ENCODE measurements at regions not wholly inside any gene's neighbourhood (a gene's known extent, or its start where the extent isn't known, plus 50 kb on each side); places are given as distances from the start of the nearest gene placed in this dataset.

DNA sequence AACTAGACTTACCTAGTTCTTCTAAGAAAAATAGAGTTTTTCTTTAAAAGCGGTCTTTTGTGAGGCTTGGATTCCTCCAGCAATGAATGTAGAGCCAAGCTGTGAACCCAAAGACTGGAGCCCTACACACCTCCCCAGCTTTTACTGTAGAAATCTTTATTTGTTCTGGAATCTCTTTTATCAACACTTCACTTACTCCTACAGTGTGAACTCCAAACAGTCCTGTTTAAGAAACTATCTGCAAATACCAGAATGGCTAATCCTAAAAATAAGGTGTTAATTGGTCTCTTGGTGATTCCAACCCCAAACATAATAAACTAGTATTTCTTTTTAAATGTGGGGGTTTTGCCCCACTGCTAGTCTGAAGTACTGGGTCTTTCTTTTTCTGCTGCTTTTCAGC lies 103.9 kb downstream of the ENC1 start:
- H4K5ac ChIP-seq (ENCODE audit: insufficient read length, low read depth, low read length) = no peak overlapping the region
- TF ChIP-seq TBP (IDR thresholded peaks at IDR 0.05; ENCODE audit: low read depth, low read length) (no peak), GABPA (IDR thresholded peaks at IDR 0.05; ENCODE audit: borderline replicate concordance, insufficient read depth, low read length) (no peak), POLR2A (IDR thresholded peaks at IDR 0.05; ENCODE audit: control extremely low read depth in 1 of 2, low read depth in 2 of 2, low read length in 2 of 2) (no peak), TAF7 (optimal IDR thresholded peaks at IDR 0.05; ENCODE audit: borderline replicate concordance, low read depth, low read length) (no peak), BACH1 (IDR thresholded peaks at IDR 0.05; ENCODE audit: low read length) (no peak), SP2 (IDR thresholded peaks at IDR 0.05; ENCODE audit: low read length) (no peak), SP4 (IDR thresholded peaks at IDR 0.05; ENCODE audit: low read length) (no peak), TEAD4 (IDR thresholded peaks at IDR 0.05; ENCODE audit: low read depth, low read length) (no peak), NANOG (IDR thresholded peaks at IDR 0.05; ENCODE audit: insufficient read depth, low read depth, low read length, poor library complexity, severe bottlenecking) (no peak), TAF1 (IDR thresholded peaks at IDR 0.05; ENCODE audit: low read depth, low read length) (no peak), SIRT6 (IDR thresholded peaks at IDR 0.05; ENCODE audit: low read length) (no peak), YY1 (IDR thresholded peaks at IDR 0.05; ENCODE audit: low read depth, low read length) (no peak), BCL11A (IDR thresholded peaks at IDR 0.05; ENCODE audit: low read depth in 2 of 2, low read length in 2 of 2) (no peak), CHD2 (IDR thresholded peaks at IDR 0.05; ENCODE audit: low read length) (no peak), BRCA1 (IDR thresholded peaks at IDR 0.05; ENCODE audit: low read depth, low read length) (no peak), MAFK (IDR thresholded peaks at IDR 0.05; ENCODE audit: low read depth, low read length) (no peak), SP1 (IDR thresholded peaks at IDR 0.05; ENCODE audit: low read depth, low read length) (no peak)
- H3K4me1 ChIP-seq (replicated peaks in 1 of 4; ENCODE audit: control insufficient read depth in 3 of 4, insufficient read depth in 4 of 4, low read length in 3 of 4) = peaks cover 0 to 4% (median 2%) of the 10 kb centered on the region in 4 experiments; a peak in 4 of 7 replicates
- no peaks in the 10 kb centered on the region for H3K79me1 ChIP-seq (ENCODE audit: low read depth, low read length)
- H3K27me3 ChIP-seq (replicated peaks in 1 of 4; ENCODE audit: control insufficient read depth in 3 of 4, extremely low read depth in 1 of 4, insufficient read depth in 3 of 4, low read length in 3 of 4) = no peaks in the 10 kb centered on the region
- H4K8ac ChIP-seq (ENCODE audit: extremely low read depth, insufficient read depth, low read length) = no peak overlapping the region
- no peak for FAIRE-seq
- H2BK120ac ChIP-seq (replicated peaks; ENCODE audit: low read depth, low read length) = no peak overlapping the region
- H3K4me2 ChIP-seq (ENCODE audit: insufficient read depth in 1 of 2, low read depth in 2 of 2, low read length in 2 of 2) = peak overlapping the region; percentile 8 to 47; a peak in 1 of 4 replicates
- peak overlapping the region; percentile 70; the same call in 1 of the 2 replicates for H2AFZ ChIP-seq (ENCODE audit: low read length)
- H2BK5ac ChIP-seq (ENCODE audit: low read depth, low read length) = no peak overlapping the region
- H4K20me1 ChIP-seq (replicated peaks in 1 of 2; ENCODE audit: control insufficient read depth in 1 of 2, insufficient read depth in 2 of 2, low read length in 2 of 2) = no peaks in the 10 kb centered on the region
- no peak overlapping the region for H3K4ac ChIP-seq (replicated peaks; ENCODE audit: insufficient read length, low read depth, low read length)
- no peaks in the 10 kb centered on the region for H3K79me2 ChIP-seq (ENCODE audit: control insufficient read depth in 1 of 2, insufficient read depth in 2 of 2, low read length in 2 of 2)
- H2AK5ac ChIP-seq (ENCODE audit: low read depth, low read length) = no peak overlapping the region
- no peak overlapping the region for H3K9ac ChIP-seq (replicated peaks in 1 of 4; ENCODE audit: extremely low read depth in 1 of 4, low read depth in 3 of 4, low read length in 3 of 4)
- H3K23ac ChIP-seq (ENCODE audit: insufficient read length) = no peak overlapping the region
- no peak overlapping the region for H3K27ac ChIP-seq (ENCODE audit: low read depth, low read length)
- no peak for DNase-seq (ENCODE audit: low read depth in 1 of 2, low spot score in 2 of 2)
- no peak overlapping the region for H2BK20ac ChIP-seq (ENCODE audit: low read length)
- H4K91ac ChIP-seq (replicated peaks; ENCODE audit: insufficient read length, low read length) = no peak overlapping the region
- no peak overlapping the region for H3K56ac ChIP-seq (replicated peaks; ENCODE audit: insufficient read length, low read depth, low read length)
- H3K36me3 ChIP-seq (ENCODE audit: control insufficient read depth in 2 of 4, insufficient read depth in 4 of 4, low read length in 3 of 4) = peaks cover 0 to 2% (median 0%) of the 10 kb centered on the region in 4 experiments; a peak in 1 of 8 replicates
- peaks cover 7 to 8% of the 10 kb centered on the region in 2 experiments for H3K9me3 ChIP-seq (ENCODE audit: insufficient read depth in 2 of 2, low read depth in 1 of 2, low read length in 1 of 2)
- peak overlapping the region in 1 of 4 experiments; percentile 31; a peak in 1 of 8 replicates for H3K4me3 ChIP-seq (ENCODE audit: extremely low read depth in 1 of 4, insufficient read depth in 2 of 4, low read depth in 3 of 4, low read length in 4 of 4)
- no peak overlapping the region for H3K14ac ChIP-seq (ENCODE audit: insufficient read length)
- no peak overlapping the region for H3K18ac ChIP-seq (ENCODE audit: extremely low read depth, low read length)
- POLR2A ChIA-PET (ENCODE audit: partially characterized antibody) = interaction anchor here (1.2 kb wide), 2 partner anchors 17 to 103 kb away, joined by 3 to 4 read pairs; partner anchors contain the start of gene ENC1
- no peak overlapping the region for H2BK15ac ChIP-seq (ENCODE audit: low read length)
- H2BK12ac ChIP-seq (ENCODE audit: low read depth, low read length) = no peak overlapping the region
- 63% methylated on average over 1 of the region's 1 CpG; no CpG with 5 or more reads in 1 of the 2 experiments for WGBS, 2 experiments (ENCODE audit: extremely low coverage in 1 of 2, insufficient coverage in 1 of 2, insufficient read length in 1 of 2, insufficient replicate concordance in 2 of 2, low coverage in 1 of 2, low lambda C conversion rate in 2 of 2, missing lambda C conversion rate in 1 of 2)
- CTCF ChIA-PET (ENCODE audit: partially characterized antibody) = interaction anchor here (1.2 kb wide), 1 partner anchor 72 kb away, joined by 3 read pairs; no protein-coding TSS in a partner anchor
- H3K23me2 ChIP-seq (ENCODE audit: low read depth, low read length) = 0 out of 2 replicates have a peak, but pooled peaks cover 2% of the 10 kb centered on the region
